Common myeloid progenitor, CD34-positive (primary cell): ENCODE measurements at regions not wholly inside any gene's neighbourhood (a gene's known extent, or its start where the extent isn't known, plus 50 kb on each side); places are given as distances from the start of the nearest gene placed in this dataset.

ENCODE experiments used
- CTCF ChIA-PET: fragments of 350-600 bp; sonication (Branson Sonifier 250); formaldehyde crosslinking; loops from one replicate; lab custom pipeline; 2021; ENCODE audit warnings: antibody characterized with exemption; lab: Charles Lee
- POLR2A ChIA-PET: fragments of 350-600 bp; sonication (Branson Sonifier 250); formaldehyde crosslinking; loops from one replicate; lab custom pipeline; 2021; ENCODE audit warnings: antibody characterized with exemption; lab: Charles Lee
- DNase-seq, 3 donors: peaks; one replicate each; pipeline versions ENCODE4 v3.0.0 to v3.0.0-alpha.2; 2013
- H3K27ac ChIP-seq, 2 experiments: 1 replicate in 1 of 2; 2 replicates in 1 of 2; pipeline ENCODE4 v1.7.0; 2013; ENCODE audit warnings: inconsistent platforms in 2 of 2, low read length in 2 of 2, mild to moderate bottlenecking in 2 of 2, low read depth in 1 of 2, moderate library complexity in 1 of 2; ENCODE audit not compliant: severe bottlenecking in 2 of 2, insufficient read depth in 1 of 2, poor library complexity in 1 of 2
- H3K27me3 ChIP-seq, 5 experiments: replicated peaks in 2 of 5; 1 replicate in 3 of 5; 2 replicates in 2 of 5; pipeline versions ENCODE4 v1.6.1 to v1.7.0; 2013; ENCODE audit warnings: low read length in 4 of 5, mild to moderate bottlenecking in 2 of 5, moderate library complexity in 2 of 5, inconsistent platforms in 1 of 5; ENCODE audit not compliant: insufficient read depth in 5 of 5, control insufficient read depth in 4 of 5
- H3K36me3 ChIP-seq, 4 experiments: 1 replicate in 2 of 4; 2 replicates in 2 of 4; pipeline versions ENCODE4 v1.6.1 to v1.7.0; 2013; ENCODE audit warnings: low read length in 3 of 4, control low read depth in 1 of 4, mild to moderate bottlenecking in 1 of 4; ENCODE audit not compliant: control insufficient read depth in 4 of 4, insufficient read depth in 4 of 4
- H3K4me1 ChIP-seq, 4 experiments: 1 replicate in 3 of 4; 2 replicates in 1 of 4; pipeline versions ENCODE4 v1.6.1 to v1.7.1; 2013; ENCODE audit warnings: low read length in 3 of 4, mild to moderate bottlenecking in 3 of 4, control low read depth in 1 of 4, inconsistent platforms in 1 of 4, moderate library complexity in 1 of 4; ENCODE audit not compliant: control insufficient read depth in 4 of 4, insufficient read depth in 4 of 4; ENCODE audit errors: control extremely low read depth in 1 of 4
- H3K4me3 ChIP-seq, 7 experiments: 1 replicate in 4 of 7; 2 replicates in 3 of 7; pipeline versions ENCODE4 v1.5.1 to v1.7.0; 2013; ENCODE audit warnings: mild to moderate bottlenecking in 7 of 7, low read length in 6 of 7, moderate library complexity in 6 of 7, inconsistent platforms in 2 of 7, low read depth in 2 of 7, control low read depth in 1 of 7; ENCODE audit not compliant: insufficient read depth in 4 of 7, control insufficient read depth in 1 of 7; ENCODE audit errors: extremely low read depth in 1 of 7
- H3K9me3 ChIP-seq, 5 experiments: 1 replicate in 4 of 5; 2 replicates in 1 of 5; pipeline versions ENCODE4 v1.6.1 to v1.7.1; 2013; ENCODE audit warnings: low read length in 4 of 5, mild to moderate bottlenecking in 2 of 5, inconsistent platforms in 1 of 5, low read depth in 1 of 5, moderate library complexity in 1 of 5; ENCODE audit not compliant: control insufficient read depth in 4 of 5, insufficient read depth in 2 of 5; ENCODE audit errors: control extremely low read depth in 1 of 5
- WGBS: methylation state at CpG from one replicate; pipeline ENCODE4 v1.1.5; 2013; ENCODE audit not compliant: insufficient coverage; 5-methylcytosine and 5-hydroxymethylcytosine counted together

- WGBS, result 86% methylated on average over 3 of the region's 6 CpGs
- POLR2A ChIA-PET, result no interaction called here
- CTCF ChIA-PET, result no interaction called here
- no peak for DNase-seq
- Histone ChIP-seq H3K27me3 (peaks cover 0 to 9% (median 3%) of the 10 kb centered on the region in 5 experiments), H3K27ac (no peak overlapping the region), H3K4me3 (no peak overlapping the region), H3K9me3 (no peaks in the 10 kb centered on the region), H3K36me3 (no peaks in the 10 kb centered on the region), H3K4me1 (peaks cover 0 to 3% (median 0%) of the 10 kb centered on the region in 4 experiments)
Observed at GRCh38 chr5:135115591-135115990, 81.6 kb upstream of the PITX1 start.

GRCh38 chr5:135114759-135115158, 80.7 kb upstream of the PITX1 start:
- H3K9me3 ChIP-seq, result no peaks in the 10 kb centered on the region
- no peak overlapping the region for H3K4me3 ChIP-seq
- CTCF ChIA-PET, result interaction anchor here (0.9 to 1.5 kb wide), 3 partner anchors 9 to 71 kb away, joined by 3 to 4 read pairs (median 3); no protein-coding TSS in a partner anchor
- peaks cover 0 to 3% (median 0%) of the 10 kb centered on the region in 4 experiments for H3K4me1 ChIP-seq
- 100% methylated on average over 1 of the region's 2 CpGs for WGBS
- no peak for DNase-seq
- no peaks in the 10 kb centered on the region for H3K36me3 ChIP-seq
- peaks cover 0 to 9% (median 3%) of the 10 kb centered on the region in 5 experiments for H3K27me3 ChIP-seq
- POLR2A ChIA-PET, result no interaction called here
- H3K27ac ChIP-seq, result no peak overlapping the region

DNA sequence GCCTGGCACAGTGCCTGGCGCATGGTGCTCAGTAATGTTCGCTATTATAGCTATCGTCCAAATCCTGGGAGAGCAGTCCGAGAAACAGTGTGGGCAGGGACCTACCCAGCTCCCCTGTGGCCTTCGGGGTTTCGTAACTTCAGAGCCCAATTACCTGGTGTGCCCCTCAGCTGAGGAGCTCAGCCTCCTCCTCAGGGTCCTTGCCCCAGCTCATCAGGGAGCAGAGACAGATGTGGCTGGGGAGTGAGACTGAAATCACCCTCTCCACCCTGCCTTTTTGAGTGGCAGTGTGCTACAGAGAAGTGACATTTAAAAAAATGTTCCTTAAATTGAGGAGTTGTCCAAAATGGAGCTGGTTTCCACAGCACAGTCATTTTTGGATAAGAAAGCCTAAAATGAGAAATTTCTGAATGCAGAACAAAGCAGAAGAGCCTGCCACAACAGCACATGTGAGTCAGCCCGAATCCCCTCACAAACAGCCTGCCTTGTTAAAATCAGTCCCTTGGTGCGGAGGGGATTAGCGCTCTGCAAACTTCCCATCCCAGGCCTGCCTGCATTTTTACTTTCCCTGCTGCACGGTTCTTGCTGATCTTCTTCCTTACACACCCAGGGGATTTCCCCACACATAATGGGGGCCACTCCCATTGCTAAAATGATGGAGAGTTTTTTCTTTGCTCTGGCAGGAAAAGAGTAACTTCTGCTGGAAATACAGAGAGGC, 78.1 kb upstream of the PITX1 start:
- WGBS, result 96% methylated on average over 7 of the region's 10 CpGs
- Histone ChIP-seq H3K27ac (no peak overlapping the region), H3K36me3 (no peaks in the 10 kb centered on the region), H3K4me1 (peaks cover 0 to 4% (median 0%) of the 10 kb centered on the region in 4 experiments), H3K27me3 (peaks cover 0 to 9% (median 2%) of the 10 kb centered on the region in 5 experiments), H3K4me3 (no peak overlapping the region), H3K9me3 (no peaks in the 10 kb centered on the region)
- DNase-seq, result no peak
- ChIA-PET POLR2A (interaction anchor here (0.6 kb wide), 1 partner anchor 162 kb away, joined by 3 read pairs; no protein-coding TSS in a partner anchor), CTCF (no interaction called here)

- Histone ChIP-seq H3K27me3 (peaks cover 0 to 9% (median 2%) of the 10 kb centered on the region in 5 experiments), H3K9me3 (no peaks in the 10 kb centered on the region), H3K4me3 (no peak overlapping the region), H3K27ac (no peak overlapping the region), H3K4me1 (peaks cover 0 to 3% (median 1%) of the 10 kb centered on the region in 4 experiments), H3K36me3 (no peaks in the 10 kb centered on the region)
- WGBS, result 89% methylated on average over 5 of the region's 11 CpGs
- no peak for DNase-seq
- CTCF ChIA-PET, result interaction anchor here (0.9 kb wide), 1 partner anchor 10 kb away, joined by 4 read pairs; no protein-coding TSS in a partner anchor
- POLR2A ChIA-PET, result no interaction called here
Observed at GRCh38 chr5:135110785-135111596, 77.0 kb upstream of the PITX1 start.

DNA sequence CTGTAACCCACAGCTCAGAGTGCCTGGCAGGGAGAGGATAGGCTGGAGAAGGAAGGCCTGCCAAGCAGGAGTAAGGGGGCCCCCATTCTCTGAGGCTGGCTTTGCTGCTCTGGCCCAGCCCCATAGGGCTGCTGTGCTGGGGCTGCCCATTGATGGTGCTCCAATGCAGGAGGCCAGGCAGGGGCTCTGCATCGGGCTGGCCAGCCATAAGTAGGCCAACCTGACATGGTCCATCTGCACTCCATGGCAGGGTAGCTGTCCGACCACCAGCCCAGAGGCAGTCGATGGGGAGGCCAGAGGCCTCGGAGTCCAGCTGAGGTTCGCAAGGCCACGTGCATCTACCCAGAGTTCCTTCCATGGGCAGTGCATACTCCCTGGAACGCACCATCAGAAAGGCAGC, 75.0 kb upstream of the PITX1 start:
- H3K4me3 ChIP-seq, result no peak overlapping the region
- peaks cover 0 to 4% (median 0%) of the 10 kb centered on the region in 5 experiments for H3K27me3 ChIP-seq
- CTCF ChIA-PET, result no interaction called here
- DNase-seq, result no peak
- H3K9me3 ChIP-seq, result peaks cover 0 to 2% (median 0%) of the 10 kb centered on the region in 5 experiments
- H3K4me1 ChIP-seq, result peaks cover 0 to 3% (median 1%) of the 10 kb centered on the region in 4 experiments
- no peaks in the 10 kb centered on the region for H3K36me3 ChIP-seq
- POLR2A ChIA-PET, result interaction anchor here (0.6 kb wide), 1 partner anchor 23 kb away, joined by 4 read pairs; no protein-coding TSS in a partner anchor
- WGBS, result 96% methylated on average over 6 of the region's 7 CpGs
- H3K27ac ChIP-seq, result no peak overlapping the region

DNA sequence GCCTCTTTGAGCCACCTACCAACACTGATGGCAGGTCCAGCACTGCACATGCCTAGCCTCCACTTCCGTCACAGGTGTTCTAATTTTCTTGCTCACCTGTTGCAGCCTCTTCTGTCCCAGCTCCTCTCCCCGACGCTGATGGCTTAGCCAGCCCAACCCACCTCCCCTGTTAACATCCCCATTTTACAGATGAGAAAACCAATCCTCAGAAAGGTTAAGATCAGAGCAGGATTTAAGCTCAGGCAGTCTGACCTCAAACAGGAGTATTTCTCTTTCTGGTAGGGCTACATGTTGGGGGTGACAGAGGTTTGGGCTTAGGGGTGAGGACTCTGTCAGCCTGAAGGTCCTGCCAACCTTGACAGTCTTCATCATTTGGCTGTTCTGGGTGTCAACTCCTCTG, 74.5 kb upstream of the PITX1 start:
- WGBS, result 96% methylated on average over 3 of the region's 3 CpGs
- DNase-seq, result no peak
- Histone ChIP-seq H3K4me1 (peaks cover 0 to 3% (median 1%) of the 10 kb centered on the region in 4 experiments), H3K27ac (no peak overlapping the region), H3K27me3 (peaks cover 0 to 4% (median 0%) of the 10 kb centered on the region in 5 experiments), H3K36me3 (no peaks in the 10 kb centered on the region), H3K4me3 (no peak overlapping the region), H3K9me3 (peaks cover 0 to 2% (median 0%) of the 10 kb centered on the region in 5 experiments)
- POLR2A ChIA-PET, result interaction anchor here (0.6 kb wide), 1 partner anchor 23 kb away, joined by 4 read pairs; no protein-coding TSS in a partner anchor
- CTCF ChIA-PET, result no interaction called here
